Fibroblast of the aortic adventitia (primary cell): ENCODE measurements at regions not wholly inside any gene's neighbourhood (a gene's known extent, or its start where the extent isn't known, plus 50 kb on each side); places are given as distances from the start of the nearest gene placed in this dataset.

ENCODE experiments used
- DNase-seq: peaks from one replicate; pipeline ENCODE4 v3.0.0-alpha.2; 2010; ENCODE audit warnings: low read depth
- H3K4me3 ChIP-seq: 2 replicates; pipeline ENCODE4 v1.5.1; 2011; ENCODE audit warnings: low read depth, mild to moderate bottlenecking, control low read depth, low read length, moderate library complexity
- CTCF ChIP-seq: IDR thresholded peaks from 2 replicates; pipeline ENCODE4 v1.5.1; 2011; ENCODE audit warnings: mild to moderate bottlenecking, low read length, control low read depth, inconsistent platforms; ENCODE audit not compliant: insufficient read depth

- no peak overlapping the region for H3K4me3 ChIP-seq
- no peak for DNase-seq
- TF ChIP-seq CTCF, result no peak
Measured at GRCh38 chr10:83373671-83374070, 765.6 kb upstream of the GHITM start.

- TF ChIP-seq CTCF, result no peak
- no peak for DNase-seq
- no peak overlapping the region for H3K4me3 ChIP-seq
Measured at GRCh38 chr10:83374741-83375140, 764.6 kb upstream of the GHITM start.

GRCh38 chr10:83375274-83375673 is 764.0 kb upstream of the GHITM start:
- no peak for TF ChIP-seq CTCF
- H3K4me3 ChIP-seq, result no peak overlapping the region
- no peak for DNase-seq

- no peak for DNase-seq
- no peak overlapping the region for H3K4me3 ChIP-seq
- no peak for TF ChIP-seq CTCF
Measured at GRCh38 chr10:83397806-83398205, 741.5 kb upstream of the GHITM start.

- TF ChIP-seq CTCF, result no peak
- H3K4me3 ChIP-seq, result no peak overlapping the region
- no peak for DNase-seq
Measured at GRCh38 chr10:83410570-83410969, 728.7 kb upstream of the GHITM start.

GRCh38 chr10:83425306-83425705 is 714.0 kb upstream of the GHITM start:
- H3K4me3 ChIP-seq, result no peak overlapping the region
- no peak for DNase-seq
- TF ChIP-seq CTCF, result no peak

GRCh38 chr10:83427101-83427500 is 712.2 kb upstream of the GHITM start:
- no peak for TF ChIP-seq CTCF
- DNase-seq, result no peak

More at GRCh38 chr10:83427101-83427500, 712.2 kb upstream of the GHITM start:
- H3K4me3 ChIP-seq, result no peak overlapping the region
